ENCODE measurements at regions not wholly inside any gene's neighbourhood (a gene's known extent, or its start where the extent isn't known, plus 50 kb on each side); places are given as distances from the start of the nearest gene placed in this dataset.

- WGBS, 2 donors (ENCODE audit: low coverage in 1 of 2), result 67 to 77% methylated on average over 1 of the region's 1 CpG
Observed at GRCh38 chr3:117630885-117631284, 921.3 kb downstream of the TUSC7 start.

DNA sequence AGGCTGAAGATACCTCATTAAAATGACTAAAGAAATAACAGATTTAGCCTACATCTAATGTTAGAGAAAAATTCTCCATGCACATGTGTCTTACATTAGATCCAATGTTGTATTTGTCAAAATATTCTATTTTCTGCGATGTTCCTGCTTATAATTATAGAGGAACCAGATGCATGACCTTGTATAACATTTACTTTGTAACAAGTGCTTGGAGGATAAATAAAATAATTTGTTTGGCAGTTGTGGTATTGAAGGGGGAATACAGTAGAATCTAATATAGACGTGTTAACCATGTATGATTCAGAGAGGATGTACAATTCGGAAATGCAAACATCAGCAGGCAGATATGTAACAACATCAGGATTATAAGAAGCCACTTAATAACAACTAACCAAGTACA, 922.2 kb downstream of the TUSC7 start:
- TF ChIP-seq EP300 (IDR thresholded peaks at IDR 0.05), result no peak
- no peak for TF ChIP-seq POLR2A (IDR thresholded peaks at IDR 0.05)
- TF ChIP-seq CTCF (IDR thresholded peaks at IDR 0.05), result no peak
- no peak for TF ChIP-seq POLR2AphosphoS5 (IDR thresholded peaks at IDR 0.05)

More at GRCh38 chr3:117630885-117631284, 921.3 kb downstream of the TUSC7 start:
- no peak for ATAC-seq
- Histone ChIP-seq H3K27ac (no peak overlapping the region), H3K4me1 (peaks cover 0 to 13% (median 0%) of the 10 kb centered on the region in 3 donors), H3K9me3 (no peaks in the 10 kb centered on the region), H3K36me3 (no peaks in the 10 kb centered on the region), H3K4me3 (no peak overlapping the region), H3K27me3 (no peaks in the 10 kb centered on the region)
- TF ChIP-seq POLR2A (IDR thresholded peaks at IDR 0.05) (no peak), EP300 (IDR thresholded peaks at IDR 0.05) (no peak), POLR2AphosphoS5 (IDR thresholded peaks at IDR 0.05) (no peak), CTCF (IDR thresholded peaks at IDR 0.05) (no peak)

DNA sequence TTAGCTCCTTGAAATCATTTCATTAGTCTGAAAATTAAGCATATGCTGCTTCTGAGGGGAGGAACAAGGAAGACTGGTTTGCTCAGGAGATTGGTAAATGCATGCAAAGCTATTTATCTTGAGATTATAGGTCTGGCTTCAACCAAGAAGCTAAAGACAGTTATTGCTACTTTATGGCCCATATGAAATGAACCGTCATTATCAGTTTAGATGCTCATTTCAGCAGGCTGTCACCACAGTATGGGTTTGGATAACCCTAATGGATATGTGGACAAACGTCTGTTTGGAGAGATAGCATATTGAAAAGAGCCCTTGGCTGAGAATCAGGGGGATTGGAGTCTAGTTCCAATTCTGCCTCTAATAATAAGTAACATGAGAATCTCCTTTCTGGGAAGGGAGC, 922.6 kb downstream of the TUSC7 start:
- H3K36me3 ChIP-seq, result no peaks in the 10 kb centered on the region
- H3K4me1 ChIP-seq, result peaks cover 0 to 13% (median 0%) of the 10 kb centered on the region in 3 donors
- no peak for ATAC-seq
- no peak overlapping the region for H3K4me3 ChIP-seq
- WGBS, 2 donors (ENCODE audit: low coverage in 1 of 2), result 69 to 84% methylated on average over 2 of the region's 2 CpGs
- no peak overlapping the region for H3K27ac ChIP-seq
- no peak for TF ChIP-seq POLR2AphosphoS5 (IDR thresholded peaks at IDR 0.05)
- no peak for TF ChIP-seq EP300 (IDR thresholded peaks at IDR 0.05)
- TF ChIP-seq POLR2A (IDR thresholded peaks at IDR 0.05), result no peak
- TF ChIP-seq CTCF (IDR thresholded peaks at IDR 0.05), result no peak
- H3K27me3 ChIP-seq, result no peaks in the 10 kb centered on the region
- H3K9me3 ChIP-seq, result no peaks in the 10 kb centered on the region

More for the DNA sequence above, 922.2 kb downstream of the TUSC7 start:
- Histone ChIP-seq H3K4me3 (no peak overlapping the region), H3K36me3 (no peaks in the 10 kb centered on the region), H3K9me3 (no peaks in the 10 kb centered on the region), H3K27me3 (no peaks in the 10 kb centered on the region), H3K27ac (no peak overlapping the region), H3K4me1 (peaks cover 0 to 13% (median 0%) of the 10 kb centered on the region in 3 donors)
- ATAC-seq, result no peak
- WGBS, 2 donors (ENCODE audit: low coverage in 1 of 2), result 75 to 76% methylated on average over 3 of the region's 3 CpGs

GRCh38 chr3:117633207-117633606, 923.6 kb downstream of the TUSC7 start:
- Histone ChIP-seq H3K4me1 (peaks cover 0 to 13% (median 0%) of the 10 kb centered on the region in 3 donors), H3K36me3 (no peaks in the 10 kb centered on the region), H3K27me3 (no peaks in the 10 kb centered on the region), H3K9me3 (no peaks in the 10 kb centered on the region), H3K4me3 (no peak overlapping the region), H3K27ac (no peak overlapping the region)
- WGBS, 2 donors (ENCODE audit: low coverage in 1 of 2), result 65 to 75% methylated on average over 2 to 3 of the region's 4 CpGs
- no peak for ATAC-seq
- no peak for TF ChIP-seq EP300 (IDR thresholded peaks at IDR 0.05)
- no peak for TF ChIP-seq POLR2A (IDR thresholded peaks at IDR 0.05)
- no peak for TF ChIP-seq CTCF (IDR thresholded peaks at IDR 0.05)

GRCh38 chr3:117637666-117638065, 928.1 kb downstream of the TUSC7 start:
- TF ChIP-seq EP300 (IDR thresholded peaks at IDR 0.05), result no peak
- no peak for TF ChIP-seq POLR2AphosphoS5 (IDR thresholded peaks at IDR 0.05)
- TF ChIP-seq CTCF (IDR thresholded peaks at IDR 0.05), result no peak
- no peak for TF ChIP-seq POLR2A (IDR thresholded peaks at IDR 0.05)

More at GRCh38 chr3:117637666-117638065, 928.1 kb downstream of the TUSC7 start:
- ATAC-seq, result no peak
- 90 to 92% methylated on average over 4 to 5 of the region's 5 CpGs for WGBS, 2 donors (ENCODE audit: low coverage in 1 of 2)
- H3K27ac ChIP-seq, result no peak overlapping the region
- no peaks in the 10 kb centered on the region for H3K9me3 ChIP-seq
- H3K4me1 ChIP-seq, result no peaks in the 10 kb centered on the region
- H3K4me3 ChIP-seq, result no peak overlapping the region
- no peaks in the 10 kb centered on the region for H3K27me3 ChIP-seq
- no peaks in the 10 kb centered on the region for H3K36me3 ChIP-seq
